ENCODE measurements at regions not wholly inside any gene's neighbourhood (a gene's known extent, or its start where the extent isn't known, plus 50 kb on each side); places are given as distances from the start of the nearest gene placed in this dataset.
"Not testable (repeated sequence)": the region's sequence is repeated elsewhere in the genome, so short reads cannot be mapped to it uniquely, and the experiment has no call there.

DNA sequence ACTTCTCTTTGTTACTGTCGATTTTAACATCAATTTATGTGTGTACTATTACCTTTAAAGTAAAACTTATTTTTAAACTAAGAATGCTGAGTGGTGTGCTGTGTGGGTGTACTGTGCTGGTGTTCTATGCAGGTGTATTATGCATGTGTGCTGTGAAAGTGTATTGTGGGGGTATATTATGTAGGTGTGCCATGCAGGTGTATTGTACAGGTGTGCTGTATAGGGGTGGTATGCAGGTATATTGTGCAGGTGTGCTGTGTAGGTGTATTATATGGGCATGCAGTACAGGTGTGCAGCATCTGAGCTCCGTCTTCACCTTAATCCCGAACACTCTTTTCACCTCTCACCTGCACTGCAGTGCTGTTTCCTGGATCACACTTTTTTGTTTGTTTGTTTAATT, 94.4 kb upstream of the SAMD11 start:
- TF ChIP-seq POU5F1, HDAC6 (IDR thresholded peaks at IDR 0.05; ENCODE audit: low read depth, low read length): not testable (repeated sequence)

Measured in H1 (cell line).